Bronchial epithelial cell (primary cell): ENCODE measurements at regions not wholly inside any gene's neighbourhood (a gene's known extent, or its start where the extent isn't known, plus 50 kb on each side); places are given as distances from the start of the nearest gene placed in this dataset.

ENCODE experiments used
- DNase-seq: peaks from one replicate; pipeline ENCODE4 v3.0.0-alpha.2; 2010; ENCODE audit warnings: low read depth
- FAIRE-seq: peaks from 2 replicates; lab custom pipeline; 2011; peaks lifted over from hg19 to GRCh38; lab: Jason Lieb, UNC
- H3K27me3 ChIP-seq: 2 replicates; pipeline ENCODE4 v1.5.1; 2011; ENCODE audit warnings: low read length; ENCODE audit not compliant: control insufficient read depth, insufficient read depth
- H3K36me3 ChIP-seq: 2 replicates; pipeline ENCODE4 v1.5.1; 2011; ENCODE audit warnings: low read length; ENCODE audit not compliant: control insufficient read depth, insufficient read depth
- H3K4me3 ChIP-seq: 2 replicates; pipeline ENCODE4 v1.5.1; 2011; ENCODE audit warnings: mild to moderate bottlenecking, low read depth, low read length, control low read depth
- CTCF ChIP-seq: IDR thresholded peaks from 2 replicates; pipeline ENCODE4 v1.5.1; 2011; ENCODE audit warnings: mild to moderate bottlenecking, moderate library complexity, low read length, control low read depth, inconsistent platforms; ENCODE audit not compliant: insufficient read depth, severe bottlenecking

- FAIRE-seq (no peak), DNase-seq (no peak)
- TF ChIP-seq CTCF: no peak
- no peak overlapping the region for H3K4me3 ChIP-seq
- H3K36me3 ChIP-seq: no peaks in the 10 kb centered on the region
- H3K27me3 ChIP-seq: no peaks in the 10 kb centered on the region
These were observed 727.6 kb upstream of the TMEM132C start for GRCh38 chr12:127539226-127539858.

DNA sequence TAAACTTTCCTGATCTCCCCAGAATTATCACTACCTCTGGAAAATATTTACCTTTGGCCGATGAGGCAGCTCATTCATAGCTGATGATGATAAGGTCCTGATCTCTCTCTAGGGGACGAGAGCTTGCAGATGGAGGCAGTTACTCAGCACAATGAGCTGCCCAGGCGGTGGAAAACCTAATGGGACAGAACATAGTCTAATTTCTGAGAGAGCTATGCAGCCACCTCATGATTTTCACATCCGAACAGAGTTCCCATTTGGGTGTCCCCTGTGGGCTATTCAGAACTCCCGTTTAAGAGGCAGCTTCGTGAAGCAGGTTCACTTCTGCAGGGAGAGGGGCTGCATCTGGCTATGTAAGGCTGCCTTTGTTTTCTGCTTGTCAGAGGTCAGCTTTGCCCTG lies 724.6 kb upstream of the TMEM132C start:
- TF ChIP-seq CTCF: no peak
- H3K27me3 ChIP-seq: no peaks in the 10 kb centered on the region
- no peaks in the 10 kb centered on the region for H3K36me3 ChIP-seq
- no peak overlapping the region for H3K4me3 ChIP-seq
- FAIRE-seq: no peak
- no peak for DNase-seq

- FAIRE-seq (no peak), DNase-seq (no peak)
- H3K36me3 ChIP-seq: no peaks in the 10 kb centered on the region
- TF ChIP-seq CTCF: no peak
- H3K27me3 ChIP-seq: no peaks in the 10 kb centered on the region
- H3K4me3 ChIP-seq: no peak overlapping the region
These were observed 724.0 kb upstream of the TMEM132C start for GRCh38 chr12:127542931-127543330.

DNA sequence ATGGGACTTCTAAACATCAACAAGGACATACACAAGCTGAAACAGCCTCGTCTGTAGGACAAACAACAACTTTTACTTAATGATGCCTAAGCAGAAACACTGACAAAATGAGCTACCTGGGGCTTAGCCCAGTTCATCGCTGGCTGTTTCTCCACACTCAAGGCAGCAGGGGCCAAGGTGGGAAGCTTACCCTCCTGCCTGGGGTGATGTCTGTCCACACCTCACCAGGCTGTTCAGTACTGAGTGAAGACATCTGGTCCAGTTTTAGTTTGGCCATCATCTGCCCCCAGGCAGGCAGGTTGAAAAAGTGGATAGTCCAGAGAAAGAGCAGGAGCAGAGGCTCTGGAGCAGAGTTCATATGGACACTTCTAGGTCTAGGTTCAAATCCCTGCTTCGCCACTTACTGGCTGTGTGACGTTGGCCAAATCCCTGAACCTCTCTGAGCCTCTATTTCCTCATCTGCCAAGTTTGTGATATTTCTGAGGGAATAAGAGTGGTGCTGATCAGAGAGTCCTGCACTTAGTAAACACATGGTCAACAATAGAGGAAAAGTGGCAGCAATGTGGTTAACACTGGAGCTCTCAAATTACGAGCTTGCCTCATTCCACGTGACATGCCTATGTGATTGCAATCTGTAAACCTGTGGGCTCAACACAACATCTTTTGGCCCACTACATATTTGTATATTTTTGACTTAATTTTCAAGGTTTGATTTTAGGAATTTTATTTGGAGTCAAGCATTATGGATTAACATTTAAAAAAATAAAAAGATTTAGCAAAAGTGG lies 720.1 kb upstream of the TMEM132C start:
- FAIRE-seq (no peak), DNase-seq (no peak)
- Histone ChIP-seq H3K27me3 (no peaks in the 10 kb centered on the region), H3K4me3 (no peak overlapping the region), H3K36me3 (no peaks in the 10 kb centered on the region)
- TF ChIP-seq CTCF: no peak

GRCh38 chr12:127548123-127548553 lies 718.8 kb upstream of the TMEM132C start:
- H3K27me3 ChIP-seq: no peaks in the 10 kb centered on the region
- FAIRE-seq (no peak), DNase-seq (no peak)
- TF ChIP-seq CTCF: no peak
- H3K4me3 ChIP-seq: no peak overlapping the region
- no peaks in the 10 kb centered on the region for H3K36me3 ChIP-seq
